BLaER1 treated with 17β-estradiol and CSF1 and Interleukin-3, amounts not matched to agents 10 nM and 100 nM (cell line): ENCODE measurements at regions not wholly inside any gene's neighbourhood (a gene's known extent, or its start where the extent isn't known, plus 50 kb on each side); places are given as distances from the start of the nearest gene placed in this dataset.
"Not testable (repeated sequence)": the region's sequence is repeated elsewhere in the genome, so short reads cannot be mapped to it uniquely, and the experiment has no call there.

Source experiments
- H3K27ac ChIP-seq, 11 experiments: shearing (Covaris generic); formaldehyde crosslinking; 2 replicates each; pipeline ENCODE4 v1.8.1; 2022
- H3K27me3 ChIP-seq, 11 experiments: shearing (Covaris generic); formaldehyde crosslinking; 2 replicates each; pipeline ENCODE4 v1.8.1; 2022
- H3K36me3 ChIP-seq, 11 experiments: shearing (Covaris generic); formaldehyde crosslinking; 2 replicates each; pipeline ENCODE4 v1.8.1; 2022
- H3K4me1 ChIP-seq, 10 experiments: shearing (Covaris generic); formaldehyde crosslinking; 2 replicates each; pipeline ENCODE4 v1.8.1; 2022
- H3K4me2 ChIP-seq, 11 experiments: shearing (Covaris generic); formaldehyde crosslinking; 2 replicates each; pipeline ENCODE4 v1.8.1; 2022
- H3K4me3 ChIP-seq, 10 experiments: shearing (Covaris generic); formaldehyde crosslinking; 2 replicates each; pipeline ENCODE4 v1.8.1; 2022
- H3K9ac ChIP-seq, 11 experiments: shearing (Covaris generic); formaldehyde crosslinking; 2 replicates each; pipeline ENCODE4 v1.8.1; 2022
- H3K9me3 ChIP-seq, 11 experiments: shearing (Covaris generic); formaldehyde crosslinking; replicated peaks in 1 of 11; 2 replicates each; pipeline ENCODE4 v1.8.1; 2022
- H4K20me1 ChIP-seq, 11 experiments: shearing (Covaris generic); formaldehyde crosslinking; 2 replicates each; pipeline ENCODE4 v1.8.1; 2022
- Cebpa-rat ChIP-seq, 11 experiments: shearing (Covaris generic); IDR thresholded peaks; 2 replicates each; pipeline ENCODE4 v1.8.1; 2022

GRCh38 chr1:229897501-229897900 lies 169.5 kb upstream of the GALNT2 start:
- no peaks in the 10 kb centered on the region for H4K20me1 ChIP-seq
- peaks cover 4 to 20% (median 15%) of the 10 kb centered on the region in 11 experiments; a peak in 19 of 22 replicates for H3K9me3 ChIP-seq
- H3K27ac ChIP-seq = no peak overlapping the region
- no peaks in the 10 kb centered on the region for H3K27me3 ChIP-seq
- H3K9ac ChIP-seq = no peak overlapping the region
- H3K4me3 ChIP-seq = no peak overlapping the region
- TF ChIP-seq Cebpa-rat (IDR thresholded peaks at IDR 0.05) = no peak
- peak overlapping the region in 5 of 11 experiments; percentile 7 to 58 (median 24); a peak in 6 of 22 replicates for H3K4me2 ChIP-seq
- H3K36me3 ChIP-seq = no peaks in the 10 kb centered on the region
- peaks cover 0 to 12% (median 7%) of the 10 kb centered on the region in 10 experiments; a peak in 8 of 20 replicates for H3K4me1 ChIP-seq

DNA sequence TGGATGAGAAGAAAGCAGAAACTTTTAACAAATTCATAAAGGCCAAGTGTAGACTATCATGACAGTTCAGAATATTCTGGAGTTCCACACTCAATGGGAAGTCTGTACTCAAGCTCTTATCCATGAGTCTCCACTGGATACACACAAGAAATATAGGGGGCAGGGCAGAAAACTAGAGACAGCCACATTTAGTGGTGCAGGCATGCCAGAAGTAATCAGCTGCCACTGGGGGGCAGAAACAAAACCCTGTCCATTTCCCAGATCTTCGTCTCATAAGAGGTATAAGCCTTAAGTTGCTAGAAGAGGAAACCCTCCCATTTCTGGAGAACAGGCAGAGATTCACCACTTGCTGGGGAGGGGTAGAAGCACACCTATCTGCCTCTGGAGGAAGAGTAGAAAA lies 166.8 kb upstream of the GALNT2 start:
- Histone ChIP-seq H3K27ac (no peak overlapping the region), H3K27me3 (no peaks in the 10 kb centered on the region), H3K36me3 (no peaks in the 10 kb centered on the region), H3K4me1 (peaks cover 0 to 12% (median 7%) of the 10 kb centered on the region in 10 experiments; a peak in 8 of 20 replicates), H3K4me2 (no peak overlapping the region), H3K9me3 (peaks cover 4 to 20% (median 15%) of the 10 kb centered on the region in 11 experiments; a peak in 19 of 22 replicates), H3K4me3 (no peak overlapping the region), H3K9ac (no peak overlapping the region), H4K20me1 (no peaks in the 10 kb centered on the region)
- TF ChIP-seq Cebpa-rat (IDR thresholded peaks at IDR 0.05) = no peak

DNA sequence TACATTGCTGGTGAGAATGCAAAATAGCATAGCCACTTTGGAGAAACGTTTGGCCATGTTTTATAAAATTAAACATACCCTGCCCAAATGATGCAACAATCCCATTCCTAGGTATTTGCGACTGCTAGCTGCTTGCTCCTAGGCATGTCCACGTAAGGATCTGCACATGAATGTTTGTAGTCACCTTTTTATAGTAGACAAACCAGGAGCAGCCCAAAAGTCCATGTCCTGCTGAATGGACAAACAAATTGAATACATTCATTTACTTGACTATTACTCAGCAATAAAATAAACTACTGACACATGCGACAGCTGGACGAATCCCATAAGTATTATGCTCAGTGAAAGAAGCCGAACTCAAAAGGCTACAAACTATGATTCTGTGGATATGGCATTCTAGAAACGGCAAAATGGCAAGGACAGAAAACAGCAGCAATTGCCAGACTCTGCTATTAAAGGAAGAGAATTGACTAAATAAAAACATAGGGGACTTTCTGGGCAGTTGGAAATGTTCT lies 161.9 kb upstream of the GALNT2 start:
- no peaks in the 10 kb centered on the region for H3K4me1 ChIP-seq
- no peak overlapping the region; a peak in 1 of 20 replicates for H3K4me3 ChIP-seq
- H3K9ac ChIP-seq = no peak overlapping the region
- H4K20me1 ChIP-seq = no peaks in the 10 kb centered on the region
- no peak for TF ChIP-seq Cebpa-rat (IDR thresholded peaks at IDR 0.05)
- H3K36me3 ChIP-seq = no peaks in the 10 kb centered on the region
- no peaks in the 10 kb centered on the region for H3K27me3 ChIP-seq
- H3K9me3 ChIP-seq = peaks cover 4 to 16% (median 14%) of the 10 kb centered on the region in 11 experiments; a peak in 19 of 22 replicates
- H3K27ac ChIP-seq = no peak overlapping the region
- no peak overlapping the region for H3K4me2 ChIP-seq

DNA sequence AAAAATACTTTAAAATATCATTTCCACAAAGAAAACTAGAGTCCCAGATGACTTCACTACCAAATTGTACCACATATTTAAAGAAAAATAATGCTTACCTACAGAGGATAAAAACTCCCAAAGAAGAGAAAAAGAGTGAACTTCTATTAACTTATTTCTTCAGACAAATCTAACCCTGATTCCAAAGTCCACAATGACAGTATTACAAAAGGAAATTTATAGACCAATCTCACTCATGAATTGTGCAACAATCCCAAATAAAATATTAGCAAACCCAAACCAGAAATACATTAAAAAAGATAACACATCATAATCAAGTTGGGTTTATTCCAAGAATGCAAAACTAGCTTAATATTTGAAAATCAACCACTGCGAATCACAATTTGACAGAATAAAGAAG lies 161.4 kb upstream of the GALNT2 start:
- Histone ChIP-seq H3K9me3 (peaks cover 0 to 12% (median 9%) of the 10 kb centered on the region in 11 experiments; a peak in 16 of 22 replicates), H3K4me1 (no peaks in the 10 kb centered on the region), H3K4me3 (no peak overlapping the region), H3K27ac (no peak overlapping the region), H3K9ac (no peak overlapping the region), H3K36me3 (no peaks in the 10 kb centered on the region), H4K20me1 (no peaks in the 10 kb centered on the region), H3K27me3 (no peaks in the 10 kb centered on the region), H3K4me2 (no peak overlapping the region)
- TF ChIP-seq Cebpa-rat (IDR thresholded peaks at IDR 0.05) = no peak

GRCh38 chr1:229907884-229908638 lies 159.0 kb upstream of the GALNT2 start:
- Histone ChIP-seq H3K9ac (no peak overlapping the region), H3K9me3 (no peaks in the 10 kb centered on the region), H3K4me2 (no peak overlapping the region), H4K20me1 (no peaks in the 10 kb centered on the region), H3K27me3 (no peaks in the 10 kb centered on the region), H3K27ac (no peak overlapping the region), H3K4me1 (no peaks in the 10 kb centered on the region), H3K36me3 (no peaks in the 10 kb centered on the region), H3K4me3 (no peak overlapping the region)
- no peak for TF ChIP-seq Cebpa-rat (IDR thresholded peaks at IDR 0.05)

DNA sequence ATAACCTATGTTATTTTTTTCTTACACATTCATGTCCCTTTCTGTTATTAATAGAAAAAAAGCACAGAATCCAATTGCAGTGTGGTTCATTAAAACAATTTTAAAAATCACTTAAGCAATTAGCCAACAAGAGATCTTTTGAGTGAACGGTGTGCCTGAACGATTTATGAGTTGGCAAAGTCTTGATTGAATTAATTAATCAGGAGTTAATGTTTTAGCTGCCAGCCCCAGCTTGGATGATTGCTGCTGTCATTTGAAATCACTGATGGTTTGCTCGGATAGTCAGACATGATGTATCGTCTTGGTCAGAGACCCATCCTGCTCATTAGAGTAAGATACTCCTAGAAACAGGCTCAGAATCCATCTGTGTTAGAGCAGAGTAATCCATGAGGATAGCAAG lies 158.3 kb upstream of the GALNT2 start:
- H3K4me1 ChIP-seq = no peaks in the 10 kb centered on the region
- H3K27me3 ChIP-seq = no peaks in the 10 kb centered on the region
- no peak for TF ChIP-seq Cebpa-rat (IDR thresholded peaks at IDR 0.05)

DNA sequence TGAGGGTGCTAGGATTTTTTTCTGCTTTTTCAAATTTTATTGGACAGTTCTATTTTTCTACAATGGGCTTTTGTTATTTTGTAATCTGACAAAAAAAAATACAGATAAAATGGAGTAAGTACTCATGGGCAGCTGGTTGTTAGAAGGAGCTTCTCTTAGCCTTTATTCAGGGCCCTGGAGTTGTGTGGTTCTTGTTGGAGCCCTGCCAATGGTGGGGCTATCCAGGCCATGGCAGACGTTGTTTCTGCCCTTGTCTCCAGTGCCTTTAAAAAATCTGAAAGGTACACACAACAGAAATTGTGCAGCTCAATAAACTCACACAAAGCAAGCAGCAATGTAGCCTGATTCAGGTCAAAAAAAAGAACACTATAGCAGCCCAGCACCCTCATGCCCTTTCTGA lies 153.5 kb upstream of the GALNT2 start:
- no peaks in the 10 kb centered on the region for H3K4me1 ChIP-seq
- no peak overlapping the region for H3K4me3 ChIP-seq
- no peaks in the 10 kb centered on the region for H3K36me3 ChIP-seq
- H3K9ac ChIP-seq = no peak overlapping the region
- H4K20me1 ChIP-seq = no peaks in the 10 kb centered on the region
- H3K27me3 ChIP-seq = no peaks in the 10 kb centered on the region
- peaks cover 0 to 6% (median 0%) of the 10 kb centered on the region in 11 experiments; a peak in 1 of 22 replicates for H3K9me3 ChIP-seq
- no peak overlapping the region for H3K27ac ChIP-seq
- no peak for TF ChIP-seq Cebpa-rat (IDR thresholded peaks at IDR 0.05)
- no peak overlapping the region for H3K4me2 ChIP-seq

More for the DNA sequence above, 158.3 kb upstream of the GALNT2 start:
- Histone ChIP-seq H3K9ac (no peak overlapping the region), H4K20me1 (no peaks in the 10 kb centered on the region), H3K9me3 (no peaks in the 10 kb centered on the region), H3K4me3 (no peak overlapping the region), H3K36me3 (no peaks in the 10 kb centered on the region), H3K4me2 (no peak overlapping the region), H3K27ac (no peak overlapping the region)

- not testable (repeated sequence) for H3K36me3 ChIP-seq, H3K27me3 ChIP-seq, H3K4me3 ChIP-seq, H3K9ac ChIP-seq, H3K9me3 ChIP-seq, H4K20me1 ChIP-seq, H3K4me2 ChIP-seq, H3K27ac ChIP-seq, H3K4me1 ChIP-seq
These were observed 147.6 kb upstream of the GALNT2 start for GRCh38 chr1:229919488-229919887.

GRCh38 chr1:229920683-229921082 lies 146.4 kb upstream of the GALNT2 start:
- Histone ChIP-seq H3K4me2 (no peak overlapping the region), H3K9me3 (peaks cover 0 to 6% (median 0%) of the 10 kb centered on the region in 11 experiments; a peak in 1 of 22 replicates), H3K36me3 (no peaks in the 10 kb centered on the region), H3K4me3 (no peak overlapping the region), H3K27ac (no peak overlapping the region), H3K27me3 (no peaks in the 10 kb centered on the region), H3K4me1 (no peaks in the 10 kb centered on the region), H4K20me1 (no peaks in the 10 kb centered on the region), H3K9ac (no peak overlapping the region)
- TF ChIP-seq Cebpa-rat (IDR thresholded peaks at IDR 0.05) = no peak

DNA sequence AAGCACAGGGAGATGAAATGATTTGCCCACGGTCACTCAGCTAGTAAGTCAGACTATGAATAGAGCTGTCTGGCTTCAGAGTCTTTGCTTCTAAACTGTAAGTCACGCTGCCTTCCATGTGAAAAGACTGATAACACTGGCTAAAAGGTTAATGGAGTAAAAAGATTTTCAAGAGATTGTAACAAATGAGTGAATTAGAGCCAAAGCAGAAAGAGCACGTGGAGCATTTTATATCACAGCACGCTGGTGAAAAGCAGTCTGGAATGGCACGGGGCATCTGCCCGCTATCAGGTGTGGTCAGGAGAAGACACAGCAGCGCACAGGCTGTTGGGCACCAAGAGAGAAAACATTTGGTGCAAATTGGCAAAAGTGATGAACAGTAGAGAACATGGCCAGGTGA lies 144.8 kb upstream of the GALNT2 start:
- H3K27ac ChIP-seq = no peak overlapping the region

More for the DNA sequence above, 144.8 kb upstream of the GALNT2 start:
- no peak overlapping the region for H3K4me2 ChIP-seq
- H3K4me1 ChIP-seq = no peaks in the 10 kb centered on the region
- TF ChIP-seq Cebpa-rat (IDR thresholded peaks at IDR 0.05) = no peak
- H3K36me3 ChIP-seq = no peaks in the 10 kb centered on the region
- no peak overlapping the region for H3K9ac ChIP-seq
- H4K20me1 ChIP-seq = no peaks in the 10 kb centered on the region
- H3K4me3 ChIP-seq = no peak overlapping the region
- H3K27me3 ChIP-seq = no peaks in the 10 kb centered on the region
- peaks cover 0 to 6% (median 0%) of the 10 kb centered on the region in 11 experiments; a peak in 1 of 22 replicates for H3K9me3 ChIP-seq
